GM18519 (cell line): ENCODE measurements at regions not wholly inside any gene's neighbourhood (a gene's known extent, or its start where the extent isn't known, plus 50 kb on each side); places are given as distances from the start of the nearest gene placed in this dataset.

Experiments
- ATAC-seq: cut with Tn5 transposase; IDR thresholded peaks from one replicate; pipeline ENCODE4 v1.9.1; 2021; ENCODE audit warnings: mild to moderate bottlenecking, moderate library complexity; ENCODE audit not compliant: unreplicated experiment, low FRiP score

GRCh38 chr4:111519683-111520082 is 625.6 kb upstream of the FAM241A start:
- ATAC-seq, result no peak

- no peak for ATAC-seq
These were observed 614.8 kb upstream of the FAM241A start for GRCh38 chr4:111530446-111530845.

- ATAC-seq, result no peak
These were observed 609.5 kb upstream of the FAM241A start for GRCh38 chr4:111535792-111536191.

- no peak for ATAC-seq
These were observed 608.1 kb upstream of the FAM241A start for GRCh38 chr4:111537165-111537564.

- no peak for ATAC-seq
These were observed 607.4 kb upstream of the FAM241A start for GRCh38 chr4:111537871-111538270.

GRCh38 chr4:111540671-111541070 is 604.6 kb upstream of the FAM241A start:
- no peak for ATAC-seq

GRCh38 chr4:111542056-111542455 is 603.2 kb upstream of the FAM241A start:
- ATAC-seq, result no peak

- ATAC-seq, result no peak
These were observed 598.4 kb upstream of the FAM241A start for GRCh38 chr4:111546881-111547280.

GRCh38 chr4:111556141-111556781 is 589.0 kb upstream of the FAM241A start:
- no peak for ATAC-seq

GRCh38 chr4:111556851-111557250 is 588.4 kb upstream of the FAM241A start:
- ATAC-seq, result no peak

- no peak for ATAC-seq
These were observed 582.4 kb upstream of the FAM241A start for GRCh38 chr4:111562826-111563225.

- no peak for ATAC-seq
These were observed 572.8 kb upstream of the FAM241A start for GRCh38 chr4:111572470-111572869.

- no peak for ATAC-seq
These were observed 571.9 kb upstream of the FAM241A start for GRCh38 chr4:111573386-111573785.

GRCh38 chr4:111579767-111580166 is 565.5 kb upstream of the FAM241A start:
- no peak for ATAC-seq

GRCh38 chr4:111595456-111595855 is 549.8 kb upstream of the FAM241A start:
- ATAC-seq, result no peak

GRCh38 chr4:111596491-111596890 is 548.8 kb upstream of the FAM241A start:
- no peak for ATAC-seq

GRCh38 chr4:111601671-111602070 is 543.6 kb upstream of the FAM241A start:
- no peak for ATAC-seq

GRCh38 chr4:111602848-111603247 is 542.4 kb upstream of the FAM241A start:
- ATAC-seq, result no peak

- no peak for ATAC-seq
These were observed 540.1 kb upstream of the FAM241A start for GRCh38 chr4:111605111-111605510.

GRCh38 chr4:111610681-111611080 is 534.6 kb upstream of the FAM241A start:
- ATAC-seq, result no peak

- no peak for ATAC-seq
These were observed 526.3 kb upstream of the FAM241A start for GRCh38 chr4:111618908-111619307.

GRCh38 chr4:111628437-111628836 is 516.8 kb upstream of the FAM241A start:
- ATAC-seq, result no peak

GRCh38 chr4:111630705-111631104 is 514.5 kb upstream of the FAM241A start:
- no peak for ATAC-seq
